PC-3 (cell line): ENCODE measurements at regions not wholly inside any gene's neighbourhood (a gene's known extent, or its start where the extent isn't known, plus 50 kb on each side); places are given as distances from the start of the nearest gene placed in this dataset.
"Not testable (repeated sequence)": the region's sequence is repeated elsewhere in the genome, so short reads cannot be mapped to it uniquely, and the experiment has no call there.

Source experiments
- ATAC-seq: fragments of 200-7000 bp; cut with Tn5 transposase; 2 replicates; pipeline ENCODE4 v1.9.1; 2020; ENCODE audit warnings: mild to moderate bottlenecking, moderate library complexity
- BruUV-seq: library from RNA; stranded (reverse); fragments of 400-500 nt; replicated peaks from 2 replicates; lab custom pipeline; 2021; lab: Mats Ljungman, UMichigan
- CTCF ChIA-PET: fragments of 300-600 bp; sonication (Branson Sonifier 250); formaldehyde crosslinking; loops from one replicate; lab custom pipeline; 2022; ENCODE audit warnings: antibody characterized with exemption; lab: Charles Lee
- POLR2A ChIA-PET: fragments of 300-600 bp; sonication (Branson Sonifier 250); formaldehyde crosslinking; loops from one replicate; lab custom pipeline; 2022; ENCODE audit warnings: antibody characterized with exemption; ENCODE audit not compliant: unreplicated experiment; lab: Charles Lee
- DNase-seq: peaks from one replicate; pipeline ENCODE4 v3.0.0-alpha.2; 2015
- H2AFZ ChIP-seq: fragments of 300-600 bp; sonication (generic); 2 replicates; pipeline ENCODE4 v1.6.0; 2016; ENCODE audit warnings: antibody characterized with exemption, low read length
- H3F3A ChIP-seq: fragments of 300-600 bp; sonication (generic); one replicate; pipeline ENCODE4 v1.6.0; 2017; ENCODE audit warnings: antibody characterized with exemption, low read length, control low read depth, mild to moderate bottlenecking; ENCODE audit not compliant: unreplicated experiment
- H3K27ac ChIP-seq: fragments of 300-600 bp; sonication (generic); 2 replicates; pipeline ENCODE4 v1.5.1; 2016; ENCODE audit warnings: mild to moderate bottlenecking, low read length
- H3K27me3 ChIP-seq: fragments of 300-600 bp; sonication (generic); 2 replicates; pipeline ENCODE4 v1.6.1; 2016; ENCODE audit warnings: low read length, mixed read lengths
- H3K36me3 ChIP-seq: fragments of 300-600 bp; sonication (generic); 2 replicates; pipeline ENCODE4 v1.6.1; 2016; ENCODE audit warnings: low read depth, mixed run types, low read length, mixed read lengths
- H3K4me1 ChIP-seq: fragments of 300-600 bp; sonication (generic); 2 replicates; pipeline ENCODE4 v1.5.1; 2016; ENCODE audit warnings: low read length; ENCODE audit not compliant: insufficient read depth
- H3K4me2 ChIP-seq: fragments of 300-600 bp; sonication (generic); 2 replicates; pipeline ENCODE4 v1.6.0; 2016; ENCODE audit warnings: low read length
- H3K4me3 ChIP-seq: fragments of 300-600 bp; sonication (generic); 2 replicates; pipeline ENCODE4 v1.5.1; 2016; ENCODE audit warnings: mild to moderate bottlenecking, low read length, mixed read lengths
- H3K79me2 ChIP-seq: fragments of 300-600 bp; sonication (generic); 2 replicates; pipeline ENCODE4 v1.6.1; 2017; ENCODE audit warnings: low read length, mixed read lengths
- H3K9ac ChIP-seq: fragments of 300-600 bp; sonication (generic); 2 replicates; pipeline ENCODE4 v1.6.0; 2016; ENCODE audit warnings: mild to moderate bottlenecking, low read length
- H3K9me2 ChIP-seq: fragments of 300-600 bp; sonication (generic); replicated peaks from 2 replicates; pipeline ENCODE4 v1.6.1; 2016; ENCODE audit warnings: mixed run types, low read length, mixed read lengths
- H3K9me3 ChIP-seq: fragments of 300-600 bp; sonication (generic); 2 replicates; pipeline ENCODE4 v1.6.1; 2016; ENCODE audit warnings: low read length, mixed read lengths
- H4K20me1 ChIP-seq: fragments of 300-600 bp; sonication (generic); 2 replicates; pipeline ENCODE4 v1.6.1; 2016; ENCODE audit warnings: low read length, mixed read lengths
- CTCF ChIP-seq: fragments of 300-600 bp; sonication (generic); conservative IDR thresholded peaks from 2 replicates; pipeline ENCODE4 v1.5.1; 2017; ENCODE audit warnings: antibody characterized with exemption, low read depth, mild to moderate bottlenecking, low read length
- EZH2 ChIP-seq: fragments of 300-600 bp; sonication (generic); IDR thresholded peaks from one replicate; pipeline ENCODE4 v1.6.1; 2017; ENCODE audit warnings: antibody characterized with exemption, mild to moderate bottlenecking, low read length; ENCODE audit not compliant: unreplicated experiment
- EZH2phosphoT487 ChIP-seq: fragments of 300-600 bp; sonication (generic); IDR thresholded peaks from 2 replicates; pipeline ENCODE4 v1.6.1; 2018; ENCODE audit warnings: mild to moderate bottlenecking, antibody characterized with exemption, low read length, borderline replicate concordance
- intact Hi-C: fragments of 100-400 bp; cut with micrococcal nuclease; formaldehyde crosslinking; loops from 2 replicates; pipeline ENCODE4 v1.9.0; 2023

DNA sequence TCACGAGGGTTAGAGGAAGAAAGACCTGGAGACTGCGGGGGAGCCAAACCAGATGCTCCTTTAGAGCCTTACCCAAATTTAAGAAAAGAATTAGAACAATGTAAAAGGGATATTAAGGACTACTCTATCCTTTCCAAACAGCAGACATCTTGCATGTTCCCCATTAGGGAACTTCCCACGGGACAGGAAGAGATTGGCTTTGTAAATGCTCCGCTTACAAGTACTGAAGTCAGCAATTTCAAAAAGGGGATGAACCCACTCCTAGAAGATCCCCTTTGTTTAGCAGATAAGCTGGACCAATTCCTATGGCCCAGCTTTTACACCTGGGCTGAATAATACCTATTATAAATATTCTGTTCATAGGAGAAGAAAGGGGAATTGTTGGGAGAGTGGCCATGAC lies 74.2 kb downstream of the APOBEC1 start:
- BruUV-seq, result no TSS peak
- Histone ChIP-seq H3K9me3 (no peaks in the 10 kb centered on the region), H3K79me2 (no peaks in the 10 kb centered on the region), H3K4me2 (no peak overlapping the region), H3K4me1 (no peaks in the 10 kb centered on the region), H3K27ac (no peak overlapping the region), H2AFZ (no peak overlapping the region), H3K9me2 (no peaks in the 10 kb centered on the region), H4K20me1 (no peaks in the 10 kb centered on the region), H3K9ac (no peak overlapping the region), H3F3A (no peaks in the 10 kb centered on the region), H3K36me3 (no peaks in the 10 kb centered on the region; the same call in 1 of the 2 replicates), H3K4me3 (no peak overlapping the region), H3K27me3 (peaks cover 2% of the 10 kb centered on the region; the same call in 1 of the 2 replicates)
- DNase-seq, result no peak
- ChIA-PET POLR2A (no interaction called here), CTCF (no interaction called here)
- ATAC-seq, result no peak
- intact Hi-C loops, result no loop called here
- no peak for TF ChIP-seq EZH2
- TF ChIP-seq EZH2phosphoT487, result no peak
- TF ChIP-seq CTCF, result no peak

GRCh38 chr12:7590085-7590484 lies 75.6 kb downstream of the APOBEC1 start:
- intact Hi-C loops, CTCF ChIA-PET: not testable (repeated sequence)

DNA sequence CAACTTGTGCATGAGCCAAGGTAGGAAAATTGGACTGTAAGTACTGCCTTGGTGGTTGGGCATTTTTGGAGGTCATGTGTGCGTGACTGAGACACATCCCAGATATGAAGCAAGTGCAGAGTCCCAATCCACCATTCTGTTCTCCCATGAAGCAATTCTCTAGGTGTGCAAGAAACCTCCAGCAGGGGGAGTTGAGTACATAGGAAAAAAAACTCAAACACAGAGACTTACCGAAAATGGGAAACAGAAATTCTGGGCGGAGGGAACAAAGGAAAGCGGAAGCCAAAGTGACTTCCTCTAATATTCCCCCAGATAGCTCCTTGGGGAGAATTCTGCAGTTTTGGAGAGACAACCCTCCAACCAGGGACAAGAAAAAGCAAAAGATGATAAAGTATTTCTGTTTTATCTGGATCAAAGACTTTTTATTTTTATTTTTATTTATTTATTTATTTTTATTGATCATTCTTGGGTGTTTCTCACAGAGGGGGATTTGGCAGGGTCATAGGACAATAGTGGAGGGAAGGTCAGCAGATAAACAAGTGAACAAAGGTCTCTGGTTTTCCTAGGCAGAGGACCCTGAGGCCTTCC lies 76.9 kb downstream of the APOBEC1 start:
- POLR2A ChIA-PET, H3K9me2 ChIP-seq, H4K20me1 ChIP-seq, H3K27ac ChIP-seq, H3K36me3 ChIP-seq, H3K79me2 ChIP-seq, H3K4me1 ChIP-seq, BruUV-seq, H3K4me2 ChIP-seq, H3K27me3 ChIP-seq, H3K9ac ChIP-seq, H3K4me3 ChIP-seq, H3K9me3 ChIP-seq, CTCF ChIA-PET, H2AFZ ChIP-seq, H3F3A ChIP-seq: not testable (repeated sequence)
- DNase-seq (peak; percentile 59), ATAC-seq (peak; percentile 22; the same call in 1 of the 2 replicates)
- intact Hi-C loops, result loop anchor here (1.0 kb wide), 1 partner anchor 49 kb away; no protein-coding TSS in a partner anchor
- peak; percentile 57 for TF ChIP-seq CTCF

More at GRCh38 chr12:7590085-7590484, 75.6 kb downstream of the APOBEC1 start:
- H3K4me3 ChIP-seq, H3K4me2 ChIP-seq, BruUV-seq, H2AFZ ChIP-seq, H3K9ac ChIP-seq, H3K4me1 ChIP-seq, H3K36me3 ChIP-seq, H3K9me3 ChIP-seq, H3K27me3 ChIP-seq, H3K79me2 ChIP-seq, H3F3A ChIP-seq, H3K9me2 ChIP-seq, ATAC-seq, DNase-seq, H3K27ac ChIP-seq, POLR2A ChIA-PET, H4K20me1 ChIP-seq: not testable (repeated sequence)

DNA sequence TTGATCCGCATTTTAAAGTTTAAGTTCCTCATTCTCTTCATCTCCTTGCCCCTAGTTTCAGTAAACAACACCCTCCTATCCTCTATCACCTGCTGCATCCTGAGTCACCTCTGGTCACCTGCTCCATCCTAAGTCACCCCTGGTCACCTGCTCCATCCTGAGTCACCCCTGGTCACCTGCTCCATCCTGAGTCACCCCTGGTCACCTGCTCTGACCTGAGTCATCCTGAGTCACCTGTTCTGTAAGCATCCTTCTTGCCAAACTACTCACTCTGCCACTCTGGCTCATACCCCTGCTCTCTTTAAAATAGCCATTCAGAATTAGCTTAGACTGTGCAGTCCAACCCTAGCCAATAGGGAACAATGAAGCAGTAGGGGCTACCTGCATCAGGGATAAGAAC lies 80.6 kb upstream of the CD163 start:
- H3K27ac ChIP-seq, H2AFZ ChIP-seq, H3K36me3 ChIP-seq, H3F3A ChIP-seq, H3K4me1 ChIP-seq, POLR2A ChIA-PET, intact Hi-C loops, H3K9me2 ChIP-seq, H4K20me1 ChIP-seq, H3K79me2 ChIP-seq, H3K9me3 ChIP-seq, H3K4me2 ChIP-seq, CTCF ChIA-PET, H3K4me3 ChIP-seq, H3K27me3 ChIP-seq, H3K9ac ChIP-seq, BruUV-seq: not testable (repeated sequence)
- ATAC-seq, result peak; percentile 49
- DNase-seq, result peak; percentile 48
